NCI-H1436 treated with DMSO at 0.1 percent for 48 hours (cell line): ENCODE measurements at regions not wholly inside any gene's neighbourhood (a gene's known extent, or its start where the extent isn't known, plus 50 kb on each side); places are given as distances from the start of the nearest gene placed in this dataset.

Source experiments
- DNase-seq: peaks from one replicate; lab custom pipeline; 2025; lab: John Stamatoyannopoulos, UW

GRCh38 chr2:40507432-40507831 lies 55.5 kb upstream of the SLC8A1 start:
- no peak for DNase-seq

- no peak for DNase-seq
Observed at GRCh38 chr2:40510304-40510703, 58.4 kb upstream of the SLC8A1 start.

GRCh38 chr2:40511661-40512213 lies 59.8 kb upstream of the SLC8A1 start:
- no peak for DNase-seq

GRCh38 chr2:40512256-40512655 lies 60.4 kb upstream of the SLC8A1 start:
- DNase-seq: no peak

GRCh38 chr2:40513201-40513600 lies 61.3 kb upstream of the SLC8A1 start:
- no peak for DNase-seq

GRCh38 chr2:40516604-40517003 lies 64.7 kb upstream of the SLC8A1 start:
- no peak for DNase-seq

GRCh38 chr2:40528564-40528963 lies 76.7 kb upstream of the SLC8A1 start:
- no peak for DNase-seq

GRCh38 chr2:40531359-40531758 lies 79.5 kb upstream of the SLC8A1 start:
- DNase-seq: no peak

GRCh38 chr2:40534528-40534927 lies 82.6 kb upstream of the SLC8A1 start:
- no peak for DNase-seq

- DNase-seq: peak; percentile 29
Observed at GRCh38 chr2:40535972-40536371, 84.1 kb upstream of the SLC8A1 start.

- DNase-seq: no peak
Observed at GRCh38 chr2:40540026-40540425, 88.1 kb upstream of the SLC8A1 start.

- DNase-seq: no peak
Observed at GRCh38 chr2:40543381-40543780, 91.5 kb upstream of the SLC8A1 start.

GRCh38 chr2:40544072-40544471 lies 92.2 kb upstream of the SLC8A1 start:
- DNase-seq: no peak

GRCh38 chr2:40545645-40546044 lies 93.8 kb upstream of the SLC8A1 start:
- DNase-seq: no peak

- DNase-seq: no peak
Observed at GRCh38 chr2:40546439-40547191, 94.7 kb upstream of the SLC8A1 start.

- DNase-seq: no peak
Observed at GRCh38 chr2:40548521-40548920, 96.6 kb upstream of the SLC8A1 start.

- DNase-seq: no peak
Observed at GRCh38 chr2:40550085-40550484, 98.2 kb upstream of the SLC8A1 start.

- DNase-seq: no peak
Observed at GRCh38 chr2:40551081-40551480, 99.2 kb upstream of the SLC8A1 start.

- DNase-seq: peak; percentile 57
Observed at GRCh38 chr2:40554665-40555294, 102.9 kb upstream of the SLC8A1 start.

GRCh38 chr2:40556293-40556692 lies 104.4 kb upstream of the SLC8A1 start:
- DNase-seq: no peak

GRCh38 chr2:40556739-40557138 lies 104.8 kb upstream of the SLC8A1 start:
- DNase-seq: no peak

GRCh38 chr2:40558761-40559160 lies 106.9 kb upstream of the SLC8A1 start:
- DNase-seq: no peak

- no peak for DNase-seq
Observed at GRCh38 chr2:40559175-40559574, 107.3 kb upstream of the SLC8A1 start.

GRCh38 chr2:40564184-40564583 lies 112.3 kb upstream of the SLC8A1 start:
- no peak for DNase-seq
